NOMO-1 treated with DMSO at 0.1 percent for 48 hours (cell line): ENCODE measurements at regions not wholly inside any gene's neighbourhood (a gene's known extent, or its start where the extent isn't known, plus 50 kb on each side); places are given as distances from the start of the nearest gene placed in this dataset.

Experiments
- DNase-seq: peaks from one replicate; lab custom pipeline; 2025; ENCODE audit not compliant: unreplicated experiment; lab: John Stamatoyannopoulos, UW

GRCh38 chr10:36256166-36256565 lies 614.1 kb upstream of the FZD8 start:
- no peak for DNase-seq

GRCh38 chr10:36254199-36254598 lies 612.1 kb upstream of the FZD8 start:
- DNase-seq, result no peak

GRCh38 chr10:36253731-36254130 lies 611.6 kb upstream of the FZD8 start:
- no peak for DNase-seq

GRCh38 chr10:36251068-36251467 lies 609.0 kb upstream of the FZD8 start:
- no peak for DNase-seq

GRCh38 chr10:36248304-36248981 lies 606.3 kb upstream of the FZD8 start:
- no peak for DNase-seq

- no peak for DNase-seq
Measured at GRCh38 chr10:36247478-36247877, 605.4 kb upstream of the FZD8 start.

GRCh38 chr10:36236931-36237330 lies 594.8 kb upstream of the FZD8 start:
- DNase-seq, result no peak

- DNase-seq, result no peak
Measured at GRCh38 chr10:36236341-36236740, 594.2 kb upstream of the FZD8 start.

GRCh38 chr10:36232935-36233334 lies 590.8 kb upstream of the FZD8 start:
- DNase-seq, result no peak

- DNase-seq, result no peak
Measured at GRCh38 chr10:36224431-36224985, 582.4 kb upstream of the FZD8 start.

GRCh38 chr10:36221101-36221500 lies 579.0 kb upstream of the FZD8 start:
- DNase-seq, result no peak

GRCh38 chr10:36220151-36220550 lies 578.1 kb upstream of the FZD8 start:
- no peak for DNase-seq

- DNase-seq, result no peak
Measured at GRCh38 chr10:36211856-36212255, 569.8 kb upstream of the FZD8 start.

- no peak for DNase-seq
Measured at GRCh38 chr10:36209480-36209879, 567.4 kb upstream of the FZD8 start.

GRCh38 chr10:36202881-36203280 lies 560.8 kb upstream of the FZD8 start:
- no peak for DNase-seq

GRCh38 chr10:36200577-36200976 lies 558.5 kb upstream of the FZD8 start:
- DNase-seq, result no peak

GRCh38 chr10:36198322-36198721 lies 556.2 kb upstream of the FZD8 start:
- DNase-seq, result no peak

GRCh38 chr10:36195364-36195763 lies 553.3 kb upstream of the FZD8 start:
- DNase-seq, result no peak

GRCh38 chr10:36194276-36194675 lies 552.2 kb upstream of the FZD8 start:
- no peak for DNase-seq

- DNase-seq, result no peak
Measured at GRCh38 chr10:36191009-36191408, 548.9 kb upstream of the FZD8 start.

- DNase-seq, result no peak
Measured at GRCh38 chr10:36188461-36188860, 546.4 kb upstream of the FZD8 start.

GRCh38 chr10:36188080-36188453 lies 546.0 kb upstream of the FZD8 start:
- no peak for DNase-seq

- DNase-seq, result no peak
Measured at GRCh38 chr10:36187380-36188079, 545.4 kb upstream of the FZD8 start.
